RWPE1 (cell line): ENCODE measurements at regions not wholly inside any gene's neighbourhood (a gene's known extent, or its start where the extent isn't known, plus 50 kb on each side); places are given as distances from the start of the nearest gene placed in this dataset.

ENCODE experiments used
- CTCF ChIA-PET: fragments of 350-600 bp; sonication (Branson Sonifier 250); formaldehyde crosslinking; extraction: SDS; loops from one replicate; lab custom pipeline; 2021; lab: Yijun Ruan, JAX
- POLR2A ChIA-PET: fragments of 400-600 bp; formaldehyde crosslinking; extraction: SDS; loops from one replicate; lab custom pipeline; 2020; ENCODE audit warnings: antibody characterized with exemption; ENCODE audit not compliant: low non-redundant PET; lab: Yijun Ruan, JAX
- DNase-seq: peaks from one replicate; pipeline ENCODE4 v3.0.0; 2012; ENCODE audit warnings: low spot score
- H3K27ac ChIP-seq: fragments of 450-650 bp; 2 replicates; pipeline ENCODE4 v1.5.1; 2017
- TF ChIP-seq, protein P1 (sequence below): fragments of 450-650 bp; conservative IDR thresholded peaks from 2 replicates; pipeline ENCODE4 v1.5.1; 2017; ENCODE audit warnings: low read depth, mild to moderate bottlenecking

- POLR2A ChIA-PET: no interaction called here
- TF ChIP-seq, protein P1, sequence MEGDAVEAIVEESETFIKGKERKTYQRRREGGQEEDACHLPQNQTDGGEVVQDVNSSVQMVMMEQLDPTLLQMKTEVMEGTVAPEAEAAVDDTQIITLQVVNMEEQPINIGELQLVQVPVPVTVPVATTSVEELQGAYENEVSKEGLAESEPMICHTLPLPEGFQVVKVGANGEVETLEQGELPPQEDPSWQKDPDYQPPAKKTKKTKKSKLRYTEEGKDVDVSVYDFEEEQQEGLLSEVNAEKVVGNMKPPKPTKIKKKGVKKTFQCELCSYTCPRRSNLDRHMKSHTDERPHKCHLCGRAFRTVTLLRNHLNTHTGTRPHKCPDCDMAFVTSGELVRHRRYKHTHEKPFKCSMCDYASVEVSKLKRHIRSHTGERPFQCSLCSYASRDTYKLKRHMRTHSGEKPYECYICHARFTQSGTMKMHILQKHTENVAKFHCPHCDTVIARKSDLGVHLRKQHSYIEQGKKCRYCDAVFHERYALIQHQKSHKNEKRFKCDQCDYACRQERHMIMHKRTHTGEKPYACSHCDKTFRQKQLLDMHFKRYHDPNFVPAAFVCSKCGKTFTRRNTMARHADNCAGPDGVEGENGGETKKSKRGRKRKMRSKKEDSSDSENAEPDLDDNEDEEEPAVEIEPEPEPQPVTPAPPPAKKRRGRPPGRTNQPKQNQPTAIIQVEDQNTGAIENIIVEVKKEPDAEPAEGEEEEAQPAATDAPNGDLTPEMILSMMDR: no peak
- CTCF ChIA-PET: no interaction called here
- DNase-seq: peak; percentile 46
- no peak overlapping the region for H3K27ac ChIP-seq
Measured at GRCh38 chr11:112364962-112365481, 104.4 kb upstream of the PLET1 start.

GRCh38 chr11:112366012-112366411, 105.4 kb upstream of the PLET1 start:
- ChIA-PET CTCF (interaction anchor here (0.6 kb wide), 1 partner anchor 70 kb away, joined by 4 read pairs; no protein-coding TSS in a partner anchor), POLR2A (no interaction called here)
- no peak for DNase-seq
- TF ChIP-seq, protein P1: no peak
- no peak overlapping the region for H3K27ac ChIP-seq

GRCh38 chr11:112366777-112367176, 106.1 kb upstream of the PLET1 start:
- H3K27ac ChIP-seq: no peak overlapping the region
- TF ChIP-seq, protein P1: no peak
- CTCF ChIA-PET: no interaction called here
- POLR2A ChIA-PET: no interaction called here
- DNase-seq: no peak

DNA sequence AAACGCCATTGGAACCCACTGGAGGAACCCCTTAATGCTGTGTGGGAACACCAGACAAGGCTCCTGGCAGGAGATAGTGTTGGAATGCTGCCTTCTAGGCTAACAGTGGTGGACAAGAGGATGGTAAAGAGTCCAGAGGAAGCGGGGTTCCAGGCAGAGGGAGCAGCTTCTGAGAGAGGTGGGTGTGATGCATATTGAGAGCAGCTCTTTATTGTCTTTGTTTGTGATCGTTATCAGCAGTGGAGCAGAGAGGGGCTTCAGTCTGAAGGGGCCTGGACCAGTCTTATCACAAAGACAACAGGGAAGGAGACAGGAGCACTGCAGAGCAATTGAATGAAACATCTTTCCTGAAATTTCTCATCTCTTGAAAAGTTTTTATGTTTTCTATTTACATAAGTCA, 106.8 kb upstream of the PLET1 start:
- CTCF ChIA-PET: no interaction called here
- DNase-seq: no peak
- POLR2A ChIA-PET: no interaction called here
- H3K27ac ChIP-seq: no peak overlapping the region
- TF ChIP-seq, protein P1: no peak

- CTCF ChIA-PET: no interaction called here
- POLR2A ChIA-PET: interaction anchor here (0.6 kb wide), 1 partner anchor 880 kb away, joined by 3 read pairs; no protein-coding TSS in a partner anchor
Measured at GRCh38 chr11:112367895-112368294, 107.2 kb upstream of the PLET1 start.

DNA sequence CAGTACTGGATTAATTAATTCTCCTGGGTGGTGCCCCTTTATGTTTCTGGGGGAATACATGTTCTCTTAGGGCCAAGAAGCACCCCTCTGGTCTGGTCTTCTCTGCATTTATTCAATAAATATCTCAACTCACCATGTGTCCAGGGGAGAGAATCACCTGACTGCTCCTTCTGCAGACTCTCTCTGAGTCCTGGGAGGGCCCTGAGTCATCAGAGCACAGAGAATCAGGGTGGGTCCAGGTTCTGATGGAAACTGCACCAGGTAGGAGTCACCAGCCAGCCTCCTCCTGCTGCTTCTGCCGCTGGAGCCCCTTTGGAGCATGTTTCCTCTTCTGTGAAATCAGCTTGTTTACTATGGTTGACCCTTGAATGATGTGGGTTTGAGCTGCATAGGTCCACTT, 107.7 kb upstream of the PLET1 start:
- peak; percentile 38 for DNase-seq
- ChIA-PET POLR2A (interaction anchor here (0.6 kb wide), 1 partner anchor 880 kb away, joined by 3 read pairs; no protein-coding TSS in a partner anchor), CTCF (no interaction called here)
- H3K27ac ChIP-seq: no peak overlapping the region
- TF ChIP-seq, protein P1: no peak

More at GRCh38 chr11:112367895-112368294, 107.2 kb upstream of the PLET1 start:
- no peak for DNase-seq
- no peak overlapping the region for H3K27ac ChIP-seq
- TF ChIP-seq, protein P1: no peak
